Astrocyte of the spinal cord (primary cell): ENCODE measurements at regions not wholly inside any gene's neighbourhood (a gene's known extent, or its start where the extent isn't known, plus 50 kb on each side); places are given as distances from the start of the nearest gene placed in this dataset.

Experiments used
- DNase-seq: peaks from one replicate; pipeline ENCODE4 v3.0.0; 2011; ENCODE audit warnings: low read depth, low spot score
- H3K4me3 ChIP-seq: 2 replicates; pipeline ENCODE4 v1.5.1; 2011; ENCODE audit warnings: low read depth, mild to moderate bottlenecking, low read length, moderate library complexity
- CTCF ChIP-seq: IDR thresholded peaks from 2 replicates; pipeline ENCODE4 v1.5.1; 2012; ENCODE audit warnings: low read depth, mild to moderate bottlenecking, low read length, inconsistent platforms
- in situ Hi-C: cut with HindIII; loops from 2 replicates; pipeline ENCODE4 v1.10.0; 2017; ENCODE audit warnings: low sequenced_read_pairs

DNA sequence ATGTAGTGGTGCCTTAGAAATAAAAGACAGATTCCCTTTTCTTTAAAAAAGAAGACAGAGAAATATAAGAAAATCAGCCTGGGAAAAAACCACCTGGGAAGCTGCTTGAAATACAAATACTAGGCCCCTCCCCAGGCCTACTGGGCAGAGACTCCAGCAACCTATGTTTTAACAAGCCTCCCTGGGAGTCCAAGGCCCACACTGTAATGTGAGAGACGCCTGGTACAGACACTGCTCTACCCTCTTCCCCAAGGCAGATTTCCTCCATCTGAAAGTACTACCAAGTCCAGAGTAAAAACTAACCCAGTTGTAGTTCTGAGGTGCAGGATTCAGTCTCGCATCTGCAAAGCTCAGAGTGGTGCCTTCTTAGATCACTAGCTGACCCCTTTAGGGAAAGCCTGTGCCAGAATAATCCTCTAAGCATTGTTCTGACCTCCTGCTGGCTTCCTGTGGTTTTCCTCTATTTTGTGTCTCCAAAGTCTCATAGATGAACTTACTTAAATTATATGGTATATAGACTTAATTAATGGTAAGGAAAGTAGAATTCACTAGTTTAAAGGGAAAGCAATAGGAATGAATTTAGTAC, 270.2 kb upstream of the SLC35B3 start:
- DNase-seq, result no peak
- in situ Hi-C loops, result no loop called here
- TF ChIP-seq CTCF, result no peak
- no peak overlapping the region for H3K4me3 ChIP-seq

DNA sequence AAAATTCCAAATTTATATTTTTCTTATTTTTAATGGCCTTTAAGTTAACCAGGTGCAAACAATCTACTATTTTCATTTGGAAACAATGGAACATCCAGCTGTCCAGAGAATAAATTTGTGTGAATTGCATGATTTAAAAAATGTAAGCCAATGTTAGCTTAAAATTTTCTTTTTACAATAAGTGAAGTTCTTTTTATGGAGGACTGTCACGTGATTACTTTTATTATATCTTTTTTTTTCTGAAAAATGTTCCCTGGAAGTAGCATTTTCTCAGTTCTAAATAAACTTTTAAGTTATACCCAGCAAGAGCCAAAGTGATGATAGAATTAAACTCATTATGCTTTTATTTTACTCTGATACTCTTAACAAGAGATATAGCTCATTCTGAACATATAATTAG, 267.7 kb upstream of the SLC35B3 start:
- no peak for DNase-seq
- no peak overlapping the region for H3K4me3 ChIP-seq
- TF ChIP-seq CTCF, result no peak
- in situ Hi-C loops, result no loop called here

GRCh38 chr6:8688821-8689220, 253.5 kb upstream of the SLC35B3 start:
- in situ Hi-C loops, result no loop called here
- H3K4me3 ChIP-seq, result no peak overlapping the region
- DNase-seq, result no peak
- no peak for TF ChIP-seq CTCF

GRCh38 chr6:8686077-8686476, 250.7 kb upstream of the SLC35B3 start:
- H3K4me3 ChIP-seq, result no peak overlapping the region
- DNase-seq, result no peak
- TF ChIP-seq CTCF, result no peak
- in situ Hi-C loops, result no loop called here

DNA sequence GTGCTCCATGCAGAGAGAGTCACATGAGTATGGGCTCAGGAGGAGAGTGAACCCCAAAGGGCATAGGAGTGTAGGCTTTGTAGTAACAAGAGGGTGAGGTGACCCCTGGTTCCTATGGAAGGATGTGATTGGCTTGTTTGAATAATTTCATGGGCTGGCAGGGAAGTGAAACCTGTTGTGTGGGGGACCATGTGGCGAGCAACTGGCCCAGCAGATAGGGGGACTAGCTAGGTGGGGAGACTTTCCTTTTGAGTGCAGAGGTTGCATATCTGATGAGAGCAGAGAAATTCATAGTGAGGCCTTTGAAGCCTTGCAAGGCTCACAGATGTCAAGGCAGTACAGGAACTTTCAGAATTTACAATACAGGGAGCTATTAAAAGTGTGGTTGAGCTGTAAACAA, 247.9 kb upstream of the SLC35B3 start:
- TF ChIP-seq CTCF, result no peak
- in situ Hi-C loops, result no loop called here
- H3K4me3 ChIP-seq, result no peak overlapping the region
- no peak for DNase-seq

DNA sequence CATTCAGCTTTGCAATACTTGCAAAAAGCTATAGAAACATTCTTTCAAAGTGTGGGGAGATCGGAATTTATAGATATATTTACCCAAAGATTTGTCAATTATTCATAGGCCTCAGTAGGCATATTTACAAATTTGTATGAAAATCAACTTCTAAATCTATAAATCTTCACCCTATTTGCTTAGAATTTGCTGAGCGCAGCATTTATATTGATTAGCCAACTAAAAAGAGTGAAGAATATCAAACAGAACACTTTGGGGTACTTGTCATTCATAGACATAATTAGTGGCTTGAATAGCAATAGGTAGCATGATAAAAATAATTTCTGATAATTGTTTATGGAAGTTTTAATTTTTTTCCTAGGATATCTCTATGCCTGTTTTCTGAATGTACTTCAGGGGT, 244.5 kb upstream of the SLC35B3 start:
- no peak for TF ChIP-seq CTCF

DNA sequence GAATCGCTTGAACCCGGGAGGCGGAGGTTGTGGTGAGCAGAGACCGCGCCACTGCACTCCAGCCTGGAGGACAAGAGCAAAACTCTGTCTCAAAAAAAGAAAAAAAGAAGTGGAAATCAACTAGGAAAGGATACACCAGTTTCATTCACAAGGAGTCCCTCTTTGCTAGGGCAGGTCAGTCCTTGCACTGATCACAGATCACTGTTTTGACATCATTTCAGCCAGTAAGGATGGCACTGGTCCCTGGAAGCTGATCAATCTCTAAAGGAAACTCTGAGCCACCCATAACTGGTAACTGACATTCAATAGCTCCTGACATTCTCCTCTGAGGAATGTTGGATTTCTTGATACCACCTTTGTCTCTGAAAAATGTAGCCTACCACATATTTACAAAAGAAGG, 243.1 kb upstream of the SLC35B3 start:
- no peak for DNase-seq
- in situ Hi-C loops, result no loop called here
- no peak for TF ChIP-seq CTCF
- no peak overlapping the region for H3K4me3 ChIP-seq

More for the DNA sequence above, 244.5 kb upstream of the SLC35B3 start:
- no peak for DNase-seq
- in situ Hi-C loops, result no loop called here
- H3K4me3 ChIP-seq, result no peak overlapping the region
